ENCODE measurements at regions not wholly inside any gene's neighbourhood (a gene's known extent, or its start where the extent isn't known, plus 50 kb on each side); places are given as distances from the start of the nearest gene placed in this dataset.
"Not testable (repeated sequence)": the region's sequence is repeated elsewhere in the genome, so short reads cannot be mapped to it uniquely, and the experiment has no call there.

DNA sequence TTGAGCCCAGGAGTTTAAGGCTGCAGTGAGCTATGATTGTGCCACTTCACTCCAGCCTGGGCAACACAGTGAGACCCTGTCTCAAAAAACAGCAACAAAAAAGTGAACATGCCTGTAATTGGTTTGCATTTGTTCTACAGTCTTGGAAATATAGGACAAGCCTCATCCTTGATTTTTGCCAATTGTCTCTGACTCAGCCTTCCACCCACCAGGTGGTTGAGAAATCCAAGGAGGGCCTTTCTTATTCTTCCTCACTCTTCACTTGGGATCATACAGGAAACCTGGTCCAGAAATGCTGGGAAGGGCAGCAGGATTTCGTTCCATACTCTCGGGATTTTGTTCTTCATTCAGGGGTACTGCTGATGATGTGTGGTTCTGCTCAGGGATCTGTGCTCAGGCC is 94.6 kb downstream of the CDC42EP3 start:
- WGBS (ENCODE audit: insufficient coverage, low coverage, low lambda C conversion rate, missing lambda C conversion rate), result 100% methylated on average over 2 of the region's 2 CpGs

DNA sequence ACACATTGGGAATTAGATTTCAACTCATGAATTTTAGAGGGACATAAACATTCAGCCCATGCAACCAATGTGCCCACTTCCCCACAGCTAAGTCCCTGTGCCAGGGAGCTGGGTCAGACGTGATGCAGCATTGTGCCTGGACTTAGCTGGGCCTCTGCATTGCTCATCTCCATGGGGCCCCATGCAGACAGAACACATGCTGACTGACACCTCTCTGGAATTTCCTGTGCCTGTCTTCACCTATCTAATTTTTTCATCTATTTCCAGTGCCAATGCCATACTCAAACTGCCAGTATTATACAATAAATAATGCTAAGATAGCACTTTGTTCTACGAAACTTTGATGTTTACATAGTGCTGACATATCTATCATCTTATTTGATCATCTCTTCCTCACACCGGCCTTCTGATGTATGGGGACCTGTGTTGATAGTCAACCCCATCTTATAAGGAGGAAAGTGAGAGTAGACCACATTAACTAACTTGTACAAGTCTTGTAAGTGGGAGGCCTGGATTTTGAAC is 92.2 kb downstream of the CDC42EP3 start:
- WGBS (ENCODE audit: insufficient coverage, low coverage, low lambda C conversion rate, missing lambda C conversion rate), result 83% methylated on average over 3 of the region's 3 CpGs

More for the DNA sequence above, 94.6 kb downstream of the CDC42EP3 start:
- TF ChIP-seq, protein P1, sequence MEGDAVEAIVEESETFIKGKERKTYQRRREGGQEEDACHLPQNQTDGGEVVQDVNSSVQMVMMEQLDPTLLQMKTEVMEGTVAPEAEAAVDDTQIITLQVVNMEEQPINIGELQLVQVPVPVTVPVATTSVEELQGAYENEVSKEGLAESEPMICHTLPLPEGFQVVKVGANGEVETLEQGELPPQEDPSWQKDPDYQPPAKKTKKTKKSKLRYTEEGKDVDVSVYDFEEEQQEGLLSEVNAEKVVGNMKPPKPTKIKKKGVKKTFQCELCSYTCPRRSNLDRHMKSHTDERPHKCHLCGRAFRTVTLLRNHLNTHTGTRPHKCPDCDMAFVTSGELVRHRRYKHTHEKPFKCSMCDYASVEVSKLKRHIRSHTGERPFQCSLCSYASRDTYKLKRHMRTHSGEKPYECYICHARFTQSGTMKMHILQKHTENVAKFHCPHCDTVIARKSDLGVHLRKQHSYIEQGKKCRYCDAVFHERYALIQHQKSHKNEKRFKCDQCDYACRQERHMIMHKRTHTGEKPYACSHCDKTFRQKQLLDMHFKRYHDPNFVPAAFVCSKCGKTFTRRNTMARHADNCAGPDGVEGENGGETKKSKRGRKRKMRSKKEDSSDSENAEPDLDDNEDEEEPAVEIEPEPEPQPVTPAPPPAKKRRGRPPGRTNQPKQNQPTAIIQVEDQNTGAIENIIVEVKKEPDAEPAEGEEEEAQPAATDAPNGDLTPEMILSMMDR (IDR thresholded peaks at IDR 0.05), result no peak
- no peak for TF ChIP-seq POLR2A (IDR thresholded peaks at IDR 0.05)
- DNase-seq (no peak), ATAC-seq (no peak)
- Histone ChIP-seq H3K4me1 (no peaks in the 10 kb centered on the region), H3K9me3 (no peaks in the 10 kb centered on the region), H3K4me3 (no peak overlapping the region), H3K36me3 (no peaks in the 10 kb centered on the region), H3K27ac (no peak overlapping the region), H3K27me3 (no peaks in the 10 kb centered on the region)
- intact Hi-C loops (cut with DNase I), result no loop called here

DNA sequence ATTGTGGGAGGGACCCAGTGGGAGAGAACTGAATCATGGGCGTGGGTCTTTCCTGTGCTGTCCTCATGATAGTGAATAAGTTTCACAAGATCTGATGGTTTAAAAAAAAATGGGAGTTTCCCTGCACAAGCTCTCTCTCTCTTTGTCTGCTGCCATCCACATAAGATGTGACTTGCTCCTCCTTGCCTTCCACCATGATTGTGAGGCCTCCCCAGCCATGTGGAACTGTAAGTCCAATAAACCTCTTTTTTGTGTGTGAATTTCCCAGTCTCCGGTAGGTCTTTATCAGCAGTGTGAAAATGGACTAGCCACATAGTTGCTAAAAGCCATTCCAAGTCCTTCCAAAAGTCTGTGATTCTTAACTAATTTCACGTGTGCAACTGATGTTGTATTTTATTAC is 91.5 kb downstream of the CDC42EP3 start:
- WGBS (ENCODE audit: insufficient coverage, low coverage, low lambda C conversion rate, missing lambda C conversion rate), result 79% methylated on average over 3 of the region's 3 CpGs

More for the DNA sequence above, 92.2 kb downstream of the CDC42EP3 start:
- intact Hi-C loops (cut with DNase I), result no loop called here
- DNase-seq, result no peak
- no peaks in the 10 kb centered on the region for H3K27me3 ChIP-seq
- H3K4me3 ChIP-seq, result no peak overlapping the region
- ATAC-seq, result no peak
- H3K9me3 ChIP-seq, result no peaks in the 10 kb centered on the region
- no peaks in the 10 kb centered on the region for H3K4me1 ChIP-seq
- H3K27ac ChIP-seq, result no peak overlapping the region
- no peaks in the 10 kb centered on the region for H3K36me3 ChIP-seq
- no peak for TF ChIP-seq POLR2A (IDR thresholded peaks at IDR 0.05)
- TF ChIP-seq, protein P1 (IDR thresholded peaks at IDR 0.05), result no peak

DNA sequence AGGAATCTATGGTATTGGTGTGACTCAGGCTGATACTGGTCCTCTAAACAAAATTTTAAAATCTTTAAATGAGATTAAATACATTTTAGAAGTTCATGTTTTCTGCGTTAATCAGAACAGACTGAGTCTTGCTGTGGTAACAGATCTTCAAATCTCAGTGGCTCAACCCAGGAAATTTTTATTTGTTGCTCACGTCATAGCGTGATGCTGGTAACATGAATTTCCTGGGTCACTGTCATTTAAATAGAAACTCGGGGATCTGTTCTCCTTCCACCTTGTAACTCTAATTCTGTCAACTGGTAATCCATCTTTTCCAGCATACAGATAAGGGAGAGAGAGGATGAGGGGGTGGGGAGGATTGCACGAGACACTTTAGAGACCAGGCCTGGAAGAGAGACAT is 90.0 kb downstream of the CDC42EP3 start:
- intact Hi-C loops (cut with DNase I), result no loop called here
- DNase-seq, result no peak
- WGBS (ENCODE audit: insufficient coverage, low coverage, low lambda C conversion rate, missing lambda C conversion rate), result 90% methylated on average over 5 of the region's 5 CpGs
- Histone ChIP-seq H3K27me3 (no peaks in the 10 kb centered on the region), H3K4me1 (peaks cover 0 to 5% (median 0%) of the 10 kb centered on the region in 4 donors), H3K36me3 (no peaks in the 10 kb centered on the region), H3K4me3 (no peak overlapping the region), H3K9me3 (no peaks in the 10 kb centered on the region), H3K27ac (no peak overlapping the region)
- TF ChIP-seq POLR2A (IDR thresholded peaks at IDR 0.05), result no peak
- TF ChIP-seq, protein P1 (IDR thresholded peaks at IDR 0.05), result no peak
- no peak for ATAC-seq

More for the DNA sequence above, 91.5 kb downstream of the CDC42EP3 start:
- DNase-seq; H3K27me3 ChIP-seq; H3K4me3 ChIP-seq; ATAC-seq; H3K9me3 ChIP-seq; H3K4me1 ChIP-seq; intact Hi-C loops (cut with DNase I); H3K27ac ChIP-seq; H3K36me3 ChIP-seq: not testable (repeated sequence)

DNA sequence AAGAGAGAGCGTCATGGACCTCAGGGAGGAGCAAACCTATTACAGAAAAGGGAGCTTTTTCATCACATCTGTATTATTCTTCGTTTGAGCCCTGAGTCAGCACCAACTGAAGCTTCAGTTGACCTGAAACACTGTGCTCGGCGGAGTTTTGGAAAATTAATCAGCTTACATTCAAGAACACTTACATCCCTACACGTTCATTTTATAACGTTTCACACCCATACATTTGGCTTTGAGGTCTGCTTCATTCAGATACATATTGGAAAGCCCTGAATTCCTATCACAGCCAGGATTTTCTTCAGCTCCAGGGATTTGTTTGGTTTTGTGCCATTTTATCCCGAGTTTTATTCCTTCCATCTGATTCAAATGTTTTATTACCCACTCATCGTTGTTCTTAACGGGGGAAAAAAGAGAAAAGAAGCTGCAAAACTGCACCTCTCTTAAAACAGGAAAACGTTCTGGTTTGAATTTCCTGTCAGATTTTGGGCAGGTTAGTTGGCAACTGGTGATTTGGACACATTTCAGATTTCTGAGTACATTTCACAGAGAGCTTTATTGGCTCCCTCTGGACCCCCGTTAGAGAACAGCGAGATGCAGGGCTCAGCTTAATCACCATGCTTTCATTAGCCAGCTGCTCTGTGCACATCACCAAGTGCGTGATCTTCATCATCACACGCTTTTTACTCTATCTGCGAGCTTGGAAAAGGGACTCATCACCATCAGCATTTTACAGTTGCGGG is 88.8 kb downstream of the CDC42EP3 start:
- TF ChIP-seq, protein P1 (IDR thresholded peaks at IDR 0.05), result no peak
- no peak for TF ChIP-seq POLR2A (IDR thresholded peaks at IDR 0.05)
- H3K4me1 ChIP-seq, result peaks cover 0 to 5% (median 0%) of the 10 kb centered on the region in 4 donors

More for the DNA sequence above, 88.8 kb downstream of the CDC42EP3 start:
- Histone ChIP-seq H3K4me3 (no peak overlapping the region), H3K27me3 (no peaks in the 10 kb centered on the region), H3K36me3 (no peaks in the 10 kb centered on the region), H3K9me3 (no peaks in the 10 kb centered on the region), H3K27ac (no peak overlapping the region)
- DNase-seq (no peak), ATAC-seq (no peak)
- intact Hi-C loops (cut with DNase I), result no loop called here
- 46% methylated on average over 14 of the region's 16 CpGs for WGBS (ENCODE audit: insufficient coverage, low coverage, low lambda C conversion rate, missing lambda C conversion rate)
